ENCODE measurements at regions not wholly inside any gene's neighbourhood (a gene's known extent, or its start where the extent isn't known, plus 50 kb on each side); places are given as distances from the start of the nearest gene placed in this dataset.

- no peak for TF ChIP-seq CTCF (IDR thresholded peaks at IDR 0.05 in 2 of 3, conservative IDR thresholded peaks at IDR 0.05 in 1 of 3; ENCODE audit: control insufficient read depth in 2 of 3, extremely low read depth in 1 of 3, insufficient read depth in 1 of 3, low read depth in 3 of 3, low read length in 3 of 3)
- no peak for TF ChIP-seq POLR2A (IDR thresholded peaks at IDR 0.05; ENCODE audit: low read depth, low read length)
- no peak for TF ChIP-seq TCF7 (IDR thresholded peaks at IDR 0.05; ENCODE audit: borderline replicate concordance)
- TF ChIP-seq MYC (IDR thresholded peaks at IDR 0.05; ENCODE audit: insufficient read depth, insufficient read length, insufficient replicate concordance, low read length, severe bottlenecking), result no peak
- no peak for TF ChIP-seq SRF (IDR thresholded peaks at IDR 0.05; ENCODE audit: low read depth in 2 of 2, low read length in 2 of 2)
- TF ChIP-seq BACH1 (IDR thresholded peaks at IDR 0.05; ENCODE audit: borderline replicate concordance), result no peak
- TF ChIP-seq EZH2 (IDR thresholded peaks at IDR 0.05; ENCODE audit: borderline replicate concordance, control insufficient read depth, low read depth, low read length), result no peak
- no peak for TF ChIP-seq SP1 (IDR thresholded peaks at IDR 0.05; ENCODE audit: low read depth, low read length)
- no peak for TF ChIP-seq ESRRA (IDR thresholded peaks at IDR 0.05; ENCODE audit: low read length)
- TF ChIP-seq FOXM1 (IDR thresholded peaks at IDR 0.05; ENCODE audit: low read depth, low read length), result no peak
- TF ChIP-seq YBX1 (IDR thresholded peaks at IDR 0.05), result no peak
- no peak for TF ChIP-seq RBBP5 (conservative IDR thresholded peaks at IDR 0.05)
- TF ChIP-seq RFX5 (IDR thresholded peaks at IDR 0.05; ENCODE audit: low read depth, low read length), result no peak
These were observed 147.7 kb downstream of the DMRTA2 start for GRCh38 chr1:50275566-50275965.

Measured in GM12878 (cell line).